ENCODE measurements at regions not wholly inside any gene's neighbourhood (a gene's known extent, or its start where the extent isn't known, plus 50 kb on each side); places are given as distances from the start of the nearest gene placed in this dataset.

- no peak for TF ChIP-seq POLR2A (IDR thresholded peaks at IDR 0.05)
- TF ChIP-seq CTCF (IDR thresholded peaks at IDR 0.05) = no peak
Measured at GRCh38 chr10:6795541-6795940, 215.5 kb upstream of the PRKCQ start.
